Sigmoid colon (tissue), 4 donors: ENCODE measurements at regions not wholly inside any gene's neighbourhood (a gene's known extent, or its start where the extent isn't known, plus 50 kb on each side); places are given as distances from the start of the nearest gene placed in this dataset.

ENCODE experiments used
- POLR2A ChIP-seq, 2 donors: fragments of 450-650 bp; IDR thresholded peaks; one replicate each; pipeline ENCODE4 v1.6.1; 2016; ENCODE audit warnings: antibody characterized with exemption in 2 of 2, mild to moderate bottlenecking in 2 of 2, moderate library complexity in 2 of 2
- POLR2AphosphoS5 ChIP-seq, 4 donors: sonication (generic); formaldehyde crosslinking; IDR thresholded peaks; one replicate each; pipeline ENCODE4 v1.6.1; 2017; ENCODE audit warnings: antibody characterized with exemption in 4 of 4
- TF ChIP-seq, protein P1 (sequence below), 4 experiments: fragments of 450-650 bp in 3 of 4; fragments of 200-600 bp in 1 of 4; IDR thresholded peaks; one replicate each; pipeline ENCODE4 v1.5.1; 2016 to 2019; ENCODE audit warnings: antibody characterized with exemption in 4 of 4, mild to moderate bottlenecking in 3 of 4, moderate library complexity in 2 of 4

DNA sequence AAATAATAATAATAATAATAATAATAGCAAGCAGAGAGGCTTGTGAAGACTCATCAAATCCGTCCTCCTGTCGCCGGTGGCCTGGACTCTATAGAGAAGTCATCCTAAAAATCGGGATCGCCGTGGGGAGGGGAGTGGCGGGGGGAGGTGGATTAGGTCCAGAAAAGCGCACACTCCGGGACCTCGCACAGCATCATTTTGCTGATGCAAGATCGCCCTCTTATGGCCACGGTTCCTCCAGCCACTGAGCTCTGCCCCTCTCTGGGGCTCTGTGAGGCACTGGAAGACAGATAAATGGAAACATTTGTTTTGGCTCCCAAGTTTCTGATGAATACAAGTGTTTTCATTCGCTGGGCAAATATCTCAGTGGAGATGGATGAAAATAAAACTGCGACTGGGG is 612.0 kb downstream of the MATN1 start:
- TF ChIP-seq POLR2A (IDR thresholded peaks at IDR 0.05), result no peak
- TF ChIP-seq, protein P1, sequence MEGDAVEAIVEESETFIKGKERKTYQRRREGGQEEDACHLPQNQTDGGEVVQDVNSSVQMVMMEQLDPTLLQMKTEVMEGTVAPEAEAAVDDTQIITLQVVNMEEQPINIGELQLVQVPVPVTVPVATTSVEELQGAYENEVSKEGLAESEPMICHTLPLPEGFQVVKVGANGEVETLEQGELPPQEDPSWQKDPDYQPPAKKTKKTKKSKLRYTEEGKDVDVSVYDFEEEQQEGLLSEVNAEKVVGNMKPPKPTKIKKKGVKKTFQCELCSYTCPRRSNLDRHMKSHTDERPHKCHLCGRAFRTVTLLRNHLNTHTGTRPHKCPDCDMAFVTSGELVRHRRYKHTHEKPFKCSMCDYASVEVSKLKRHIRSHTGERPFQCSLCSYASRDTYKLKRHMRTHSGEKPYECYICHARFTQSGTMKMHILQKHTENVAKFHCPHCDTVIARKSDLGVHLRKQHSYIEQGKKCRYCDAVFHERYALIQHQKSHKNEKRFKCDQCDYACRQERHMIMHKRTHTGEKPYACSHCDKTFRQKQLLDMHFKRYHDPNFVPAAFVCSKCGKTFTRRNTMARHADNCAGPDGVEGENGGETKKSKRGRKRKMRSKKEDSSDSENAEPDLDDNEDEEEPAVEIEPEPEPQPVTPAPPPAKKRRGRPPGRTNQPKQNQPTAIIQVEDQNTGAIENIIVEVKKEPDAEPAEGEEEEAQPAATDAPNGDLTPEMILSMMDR (IDR thresholded peaks at IDR 0.05), result peak in 2 of 4 experiments; percentile 24 to 38
- TF ChIP-seq POLR2AphosphoS5 (IDR thresholded peaks at IDR 0.05), result no peak
